OCI-M2 (cell line): ENCODE measurements at regions not wholly inside any gene's neighbourhood (a gene's known extent, or its start where the extent isn't known, plus 50 kb on each side); places are given as distances from the start of the nearest gene placed in this dataset.
"Not testable (repeated sequence)": the region's sequence is repeated elsewhere in the genome, so short reads cannot be mapped to it uniquely, and the experiment has no call there.

Experiments
- DNase-seq: peaks from one replicate; lab custom pipeline; 2025; ENCODE audit not compliant: unreplicated experiment; lab: John Stamatoyannopoulos, UW

GRCh38 chr6:103119056-103119455 is 1725.5 kb downstream of the GRIK2 start:
- DNase-seq, result no peak

GRCh38 chr6:103114582-103114981 is 1721.1 kb downstream of the GRIK2 start:
- DNase-seq, result no peak

DNA sequence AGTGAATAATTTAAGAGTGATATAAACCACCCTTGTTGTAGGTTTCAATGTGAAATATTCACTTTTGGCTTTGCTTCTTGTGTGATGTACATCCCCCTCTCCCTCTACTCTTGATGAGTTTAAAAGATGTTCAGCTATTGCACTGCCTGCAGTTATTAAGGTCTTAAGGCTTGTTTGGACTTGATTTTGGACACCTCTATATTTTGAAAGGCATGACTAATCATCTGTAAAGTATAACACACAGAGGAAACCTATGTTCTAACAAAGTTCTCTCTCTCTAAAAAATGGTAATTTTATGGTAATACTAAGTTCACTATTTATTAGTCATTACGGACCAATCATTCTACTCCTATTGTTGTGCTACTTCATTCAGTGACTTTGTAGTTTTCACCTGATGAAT is 1719.9 kb downstream of the GRIK2 start:
- no peak for DNase-seq

DNA sequence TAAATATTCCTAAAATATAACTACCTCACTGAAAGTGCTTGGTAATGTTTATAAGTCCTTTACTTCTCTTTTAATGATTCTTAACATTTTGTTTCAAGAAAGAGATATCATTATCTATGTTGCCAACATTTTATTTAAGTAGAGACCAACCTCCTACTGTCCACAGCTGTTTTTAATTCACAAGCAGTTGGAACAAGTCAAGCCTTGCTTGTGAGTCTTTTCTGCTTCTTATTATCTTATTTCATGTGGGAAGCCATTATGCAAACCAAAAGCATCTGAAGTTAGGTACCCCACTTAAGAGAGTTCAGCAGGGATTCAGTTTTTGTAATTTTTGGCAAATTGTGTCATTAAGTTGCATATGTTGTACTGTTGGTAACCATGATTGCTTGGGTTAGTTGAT is 1714.5 kb downstream of the GRIK2 start:
- no peak for DNase-seq

DNA sequence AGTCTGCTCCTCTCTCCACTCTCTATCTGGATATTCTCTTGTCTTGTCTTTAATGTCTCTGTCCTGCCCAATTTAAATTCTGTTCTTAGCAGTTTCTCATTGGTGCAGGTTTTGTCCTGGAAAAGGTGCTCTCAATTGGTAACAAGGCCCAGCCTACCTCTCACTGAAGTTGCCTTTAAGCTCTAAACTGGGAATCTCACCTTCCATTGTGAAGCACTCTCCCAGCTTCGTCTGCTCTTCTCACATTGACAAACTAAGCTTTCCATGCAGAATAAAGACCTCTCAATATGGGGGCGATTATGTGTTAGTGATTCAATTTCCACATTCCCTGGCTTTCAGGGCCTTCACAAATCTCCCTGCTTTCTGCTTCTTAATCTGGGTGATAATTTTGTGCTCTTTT is 1712.2 kb downstream of the GRIK2 start:
- DNase-seq, result no peak

- no peak for DNase-seq
These were observed 1707.8 kb downstream of the GRIK2 start for GRCh38 chr6:103101267-103101666.

- DNase-seq, result not testable (repeated sequence)
These were observed 1698.9 kb downstream of the GRIK2 start for GRCh38 chr6:103092414-103092813.

DNA sequence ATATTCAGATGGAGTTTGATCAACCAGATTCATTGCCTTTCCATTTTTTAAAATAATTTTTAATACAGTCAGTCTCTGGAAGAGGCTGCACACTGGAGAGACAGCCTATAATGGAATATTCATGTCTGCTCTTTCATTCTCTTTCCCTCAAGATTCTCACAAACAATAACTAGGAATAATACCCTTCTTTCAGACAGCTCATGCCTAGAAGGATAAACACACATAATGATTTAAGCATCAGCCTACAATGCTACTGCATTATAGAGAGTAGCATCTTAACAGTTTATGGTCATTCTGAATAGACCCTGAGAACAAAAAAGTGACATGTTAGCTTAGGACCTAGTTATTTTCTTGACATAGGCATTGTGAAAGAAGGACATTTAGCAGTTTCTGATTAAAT is 1692.3 kb downstream of the GRIK2 start:
- no peak for DNase-seq

DNA sequence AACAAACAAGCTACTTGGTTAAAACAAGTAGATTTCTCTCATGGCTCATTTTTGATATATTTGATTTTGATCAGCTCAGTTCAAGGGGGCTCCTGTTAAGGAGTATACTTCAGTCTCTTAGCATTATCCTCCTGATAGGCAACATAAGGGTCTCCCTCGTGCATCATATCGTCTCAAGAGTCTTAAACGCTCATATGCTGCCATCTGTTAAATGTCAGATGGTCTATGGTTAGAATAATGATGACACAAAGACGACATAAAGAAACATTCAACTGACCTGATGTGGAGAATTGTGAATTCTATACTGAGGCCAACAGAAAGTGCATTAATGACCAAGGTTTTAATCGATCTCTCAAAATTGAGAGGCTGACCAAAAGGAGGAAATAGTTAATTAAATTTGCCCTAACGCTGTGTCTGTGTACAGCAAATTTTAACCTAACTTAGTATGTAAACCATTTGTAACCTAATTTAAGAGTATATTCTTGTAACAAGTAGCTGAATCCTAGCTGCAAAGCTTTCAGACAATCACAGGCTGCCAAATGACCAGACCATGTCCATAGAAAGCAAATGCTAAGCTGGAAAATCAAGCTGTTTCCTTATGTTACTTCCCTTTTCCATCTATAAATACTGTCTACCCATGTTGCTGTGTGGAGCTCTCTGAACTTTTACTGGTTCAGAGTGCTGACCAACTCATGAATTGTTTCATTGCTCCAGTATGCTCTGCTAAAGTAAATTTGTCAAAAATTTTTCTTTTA is 1688.5 kb downstream of the GRIK2 start:
- no peak for DNase-seq

GRCh38 chr6:103081126-103081525 is 1687.6 kb downstream of the GRIK2 start:
- no peak for DNase-seq

- no peak for DNase-seq
These were observed 1687.0 kb downstream of the GRIK2 start for GRCh38 chr6:103080497-103080896.

- DNase-seq, result no peak
These were observed 1686.4 kb downstream of the GRIK2 start for GRCh38 chr6:103079867-103080266.

DNA sequence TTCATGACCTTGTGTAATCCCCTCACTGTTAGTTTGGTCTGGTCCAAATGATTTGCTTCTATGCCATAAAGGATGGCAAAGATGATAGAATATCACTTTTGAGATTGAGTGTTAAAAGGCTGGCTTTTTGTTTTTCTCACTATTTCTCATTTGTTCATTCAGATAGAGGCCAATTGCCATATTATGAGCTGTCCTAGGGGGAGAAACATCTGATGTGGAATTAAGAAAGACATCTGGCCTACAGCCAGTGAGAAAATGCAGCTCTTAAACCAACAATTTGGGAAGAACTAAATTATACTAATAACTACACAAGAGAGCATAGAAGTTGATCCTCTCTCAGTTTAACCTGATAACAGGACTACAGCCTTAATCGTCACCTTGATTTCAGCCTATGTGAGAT is 1668.6 kb downstream of the GRIK2 start:
- DNase-seq, result no peak

DNA sequence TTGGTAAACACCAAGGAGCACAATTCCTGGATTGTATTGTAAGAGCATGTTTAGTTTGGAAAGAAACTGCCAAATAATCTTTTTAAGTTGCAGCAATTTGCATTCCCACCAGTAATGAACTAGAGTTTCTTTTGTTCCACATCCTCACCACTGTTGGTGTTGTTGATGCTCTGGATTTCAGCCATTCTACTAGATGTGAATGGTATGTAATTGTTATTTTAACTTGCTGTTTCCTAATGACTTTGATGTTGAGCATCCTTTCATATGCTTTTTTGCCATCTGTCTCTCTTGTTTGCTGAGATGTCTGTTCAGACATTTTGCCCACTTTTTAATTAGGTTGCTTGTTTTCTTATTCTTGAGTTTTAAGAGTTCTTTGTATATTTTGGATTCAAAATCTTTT is 1654.1 kb downstream of the GRIK2 start:
- DNase-seq, result no peak

DNA sequence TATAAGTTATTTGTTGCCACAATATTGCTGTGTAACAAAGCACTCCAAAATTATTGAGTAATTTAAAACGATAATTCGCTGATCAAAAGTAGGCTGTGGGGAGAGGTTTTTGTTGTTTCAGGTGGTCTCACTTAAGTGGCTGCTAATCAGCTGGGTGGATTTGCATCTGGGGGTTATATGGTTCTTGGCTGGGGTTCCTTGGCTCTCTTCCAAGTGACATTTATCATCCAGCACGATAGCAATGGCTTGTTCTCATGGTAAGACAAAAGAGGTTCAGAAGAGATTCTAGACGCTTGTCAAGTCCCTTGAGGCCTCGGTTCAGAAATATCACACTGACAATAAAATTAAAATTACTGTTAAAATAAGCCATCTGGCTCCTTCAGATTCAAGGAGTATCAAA is 1648.8 kb downstream of the GRIK2 start:
- no peak for DNase-seq

DNA sequence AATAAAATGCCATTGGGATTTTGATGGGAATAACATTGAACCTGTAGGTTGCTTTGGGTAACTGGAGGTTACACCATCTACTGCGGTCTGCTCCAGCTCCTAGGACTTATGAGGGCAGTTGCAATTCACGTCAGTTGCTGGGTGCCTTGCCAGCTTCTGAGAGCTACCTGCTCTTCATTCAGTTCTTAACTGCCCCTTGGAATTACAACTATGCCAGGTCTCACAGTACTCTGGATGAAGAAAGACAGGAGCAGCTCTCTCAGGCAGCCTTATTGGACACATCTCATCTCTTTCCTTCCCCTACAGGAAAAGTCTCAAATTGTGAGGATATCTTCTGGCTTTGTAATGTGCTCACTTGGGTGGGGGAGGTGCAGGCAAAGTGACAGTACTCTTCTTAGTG is 1643.3 kb downstream of the GRIK2 start:
- DNase-seq, result no peak

DNA sequence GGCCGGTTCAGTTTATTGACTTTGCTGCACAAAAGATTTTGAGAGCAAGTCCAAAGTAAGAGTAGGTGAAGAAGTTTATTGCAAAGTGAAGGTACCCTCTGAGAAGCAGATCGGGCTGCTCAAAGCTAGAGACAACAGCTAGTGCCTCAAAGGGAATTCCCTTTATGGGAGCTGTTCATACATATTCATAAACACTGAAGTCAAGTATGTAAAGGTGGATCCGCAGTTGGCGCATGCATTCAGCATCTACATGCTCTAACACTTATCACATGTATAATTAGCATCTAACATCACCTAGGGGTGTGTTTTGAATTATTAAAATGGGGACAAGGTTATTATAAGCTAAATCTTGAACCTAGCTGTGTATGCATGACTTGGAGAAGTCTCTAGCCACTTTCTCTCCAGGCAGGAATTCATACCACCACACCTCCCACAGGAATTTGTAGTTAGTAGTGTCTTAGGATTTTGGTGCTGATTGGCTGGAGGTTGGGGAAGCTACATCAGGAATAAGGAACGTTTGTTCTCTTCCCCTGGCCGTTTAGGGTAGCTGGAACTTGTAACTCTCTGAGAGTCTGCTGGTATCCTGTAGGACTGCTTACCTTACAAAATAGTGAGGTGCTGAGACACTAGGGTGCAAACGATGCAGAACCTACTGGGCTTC is 1633.9 kb downstream of the GRIK2 start:
- no peak for DNase-seq

- DNase-seq, result no peak
These were observed 1624.9 kb downstream of the GRIK2 start for GRCh38 chr6:103018426-103018825.

DNA sequence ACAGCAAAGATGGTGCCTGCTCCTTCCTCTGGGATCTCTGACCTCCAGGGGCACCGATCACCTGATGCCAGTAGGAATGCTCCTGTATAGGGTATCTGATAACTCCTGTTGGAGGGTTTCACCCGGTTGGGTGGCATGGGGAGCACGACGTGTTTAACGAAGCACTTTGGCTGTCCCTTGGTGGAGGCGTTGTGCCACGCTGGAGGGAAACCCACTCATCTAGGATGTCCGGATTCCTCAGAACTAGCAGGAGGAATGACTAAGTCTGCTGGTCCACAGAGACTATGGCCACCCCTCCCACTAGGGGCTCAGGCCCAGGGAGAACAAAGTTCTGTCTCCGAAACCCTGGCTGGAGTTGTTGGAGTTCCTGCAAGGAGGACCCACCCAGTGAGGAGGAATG is 1624.4 kb downstream of the GRIK2 start:
- no peak for DNase-seq

DNA sequence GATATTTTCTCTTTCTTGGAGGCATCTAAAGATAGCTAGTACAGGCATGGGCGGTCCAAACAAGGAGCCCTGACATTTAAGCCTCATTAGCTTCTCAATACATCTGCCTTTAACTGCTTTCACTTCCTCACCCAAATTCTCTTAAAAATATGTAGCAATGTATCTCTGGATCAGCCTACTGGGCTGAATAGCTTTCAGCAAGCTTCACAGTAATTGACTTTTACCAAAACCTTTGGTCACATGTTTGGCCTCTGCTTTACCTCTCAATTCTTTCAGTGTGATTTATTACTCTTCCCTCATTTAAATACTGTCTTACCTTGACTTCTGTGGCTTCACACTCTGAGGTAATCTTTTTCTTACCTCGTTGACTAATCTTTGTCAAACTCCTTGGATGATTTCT is 1618.1 kb downstream of the GRIK2 start:
- no peak for DNase-seq

DNA sequence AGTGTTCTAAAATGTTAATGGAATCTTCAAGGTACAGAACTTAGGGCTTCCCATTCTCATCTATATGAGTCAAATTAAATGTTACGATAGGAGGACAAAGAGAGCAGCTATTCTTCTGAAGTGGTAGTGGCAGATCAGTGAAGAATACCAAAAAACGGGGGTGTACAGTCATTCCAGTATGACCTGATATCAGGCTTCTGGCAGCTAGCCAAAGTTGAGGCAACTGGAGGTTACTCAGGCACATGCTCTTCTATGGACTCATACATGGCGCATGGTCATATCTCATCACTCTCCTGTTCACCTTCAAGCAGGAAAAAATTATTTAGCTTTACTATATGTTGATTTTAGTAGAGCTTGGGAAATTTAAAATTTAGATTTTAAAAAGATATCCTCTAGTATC is 1608.8 kb downstream of the GRIK2 start:
- no peak for DNase-seq

GRCh38 chr6:103001724-103002123 is 1608.2 kb downstream of the GRIK2 start:
- DNase-seq, result no peak

GRCh38 chr6:103000688-103001087 is 1607.2 kb downstream of the GRIK2 start:
- DNase-seq, result no peak
